HG02759 (cell line): ENCODE measurements at regions not wholly inside any gene's neighbourhood (a gene's known extent, or its start where the extent isn't known, plus 50 kb on each side); places are given as distances from the start of the nearest gene placed in this dataset.

Experiments
- ATAC-seq: cut with Tn5 transposase; IDR thresholded peaks from one replicate; pipeline ENCODE4 v1.9.1; 2021; ENCODE audit warnings: mild to moderate bottlenecking, moderate library complexity; ENCODE audit not compliant: unreplicated experiment

GRCh38 chr20:20938599-20938998 is 167.6 kb downstream of the LINC00237 start:
- ATAC-seq = no peak

- ATAC-seq = no peak
These were observed 168.0 kb downstream of the LINC00237 start for GRCh38 chr20:20938131-20938530.

- ATAC-seq = no peak
These were observed 172.8 kb downstream of the LINC00237 start for GRCh38 chr20:20933142-20933958.

- no peak for ATAC-seq
These were observed 174.0 kb downstream of the LINC00237 start for GRCh38 chr20:20932156-20932555.

GRCh38 chr20:20931632-20932031 is 174.5 kb downstream of the LINC00237 start:
- ATAC-seq = no peak

- no peak for ATAC-seq
These were observed 175.1 kb downstream of the LINC00237 start for GRCh38 chr20:20931024-20931423.

GRCh38 chr20:20930500-20930899 is 175.7 kb downstream of the LINC00237 start:
- ATAC-seq = no peak

- ATAC-seq = no peak
These were observed 176.8 kb downstream of the LINC00237 start for GRCh38 chr20:20929341-20929740.

- ATAC-seq = no peak
These were observed 179.8 kb downstream of the LINC00237 start for GRCh38 chr20:20926222-20926905.

- ATAC-seq = no peak
These were observed 185.7 kb downstream of the LINC00237 start for GRCh38 chr20:20920433-20920832.

GRCh38 chr20:20915844-20916243 is 190.3 kb downstream of the LINC00237 start:
- ATAC-seq = no peak

GRCh38 chr20:20904501-20904831 is 192.0 kb upstream of the RALGAPA2 start:
- no peak for ATAC-seq

- no peak for ATAC-seq
These were observed 191.5 kb upstream of the RALGAPA2 start for GRCh38 chr20:20903773-20904500.

GRCh38 chr20:20897922-20898321 is 185.5 kb upstream of the RALGAPA2 start:
- no peak for ATAC-seq

- ATAC-seq = no peak
These were observed 184.7 kb upstream of the RALGAPA2 start for GRCh38 chr20:20897145-20897544.

- no peak for ATAC-seq
These were observed 184.2 kb upstream of the RALGAPA2 start for GRCh38 chr20:20896606-20897005.

GRCh38 chr20:20895537-20895936 is 183.1 kb upstream of the RALGAPA2 start:
- ATAC-seq = no peak

- no peak for ATAC-seq
These were observed 182.3 kb upstream of the RALGAPA2 start for GRCh38 chr20:20894753-20895152.

- no peak for ATAC-seq
These were observed 181.8 kb upstream of the RALGAPA2 start for GRCh38 chr20:20894280-20894679.

- no peak for ATAC-seq
These were observed 179.9 kb upstream of the RALGAPA2 start for GRCh38 chr20:20892328-20892727.

- no peak for ATAC-seq
These were observed 178.3 kb upstream of the RALGAPA2 start for GRCh38 chr20:20890751-20891150.

GRCh38 chr20:20888936-20889335 is 176.5 kb upstream of the RALGAPA2 start:
- ATAC-seq = no peak
